OCI-LY7 (cell line): ENCODE measurements at regions not wholly inside any gene's neighbourhood (a gene's known extent, or its start where the extent isn't known, plus 50 kb on each side); places are given as distances from the start of the nearest gene placed in this dataset.
"Not testable (repeated sequence)": the region's sequence is repeated elsewhere in the genome, so short reads cannot be mapped to it uniquely, and the experiment has no call there.

Experiments
- BruUV-seq: library from RNA; stranded (reverse); fragments of 400-500 nt; replicated peaks from 2 replicates; lab custom pipeline; 2021; lab: Mats Ljungman, UMichigan
- CTCF ChIA-PET: fragments of 300-600 bp; sonication (Branson Sonifier 250); formaldehyde crosslinking; loops from one replicate; lab custom pipeline; 2022; ENCODE audit warnings: antibody characterized with exemption; ENCODE audit not compliant: unreplicated experiment; lab: Charles Lee
- POLR2A ChIA-PET: fragments of 300-600 bp; sonication (Branson Sonifier 250); formaldehyde crosslinking; loops from one replicate; lab custom pipeline; 2022; ENCODE audit warnings: antibody characterized with exemption; lab: Charles Lee
- DNase-seq: peaks from one replicate; pipeline ENCODE4 v3.0.0-alpha.2; 2015; ENCODE audit warnings: low spot score
- H2AFZ ChIP-seq: fragments of 200-600 bp; sonication (generic), shearing (Covaris generic); 2 replicates; pipeline ENCODE4 v1.6.1; 2014; ENCODE audit warnings: mild to moderate bottlenecking, antibody characterized with exemption, low read length, moderate library complexity
- H3K27ac ChIP-seq: fragments of 200-600 bp; sonication (generic); 2 replicates; pipeline ENCODE4 v1.5.1; 2014; ENCODE audit warnings: mixed run types, low read depth, mild to moderate bottlenecking, moderate library complexity, low read length, inconsistent platforms; ENCODE audit not compliant: poor library complexity, severe bottlenecking
- H3K36me3 ChIP-seq: fragments of 200-600 bp; sonication (generic); 2 replicates; pipeline ENCODE4 v1.6.1; 2014; ENCODE audit warnings: mild to moderate bottlenecking, antibody characterized with exemption, low read length, moderate library complexity, mixed read lengths; ENCODE audit not compliant: insufficient read depth
- H3K4me1 ChIP-seq: fragments of 200-600 bp; sonication (generic); 2 replicates; pipeline ENCODE4 v1.5.1; 2014; ENCODE audit warnings: mild to moderate bottlenecking, low read length; ENCODE audit not compliant: insufficient read depth, poor library complexity, severe bottlenecking
- H3K4me2 ChIP-seq: fragments of 200-600 bp; sonication (generic); 2 replicates; pipeline ENCODE4 v1.6.1; 2014; ENCODE audit warnings: mild to moderate bottlenecking, low read length
- H3K4me3 ChIP-seq: fragments of 200-600 bp; sonication (generic); 2 replicates; pipeline ENCODE4 v1.5.1; 2014; ENCODE audit warnings: mild to moderate bottlenecking, low read depth, low read length; ENCODE audit not compliant: poor library complexity, severe bottlenecking
- H3K79me2 ChIP-seq: fragments of 200-600 bp; sonication (generic); 2 replicates; pipeline ENCODE4 v1.6.1; 2016; ENCODE audit warnings: low read depth, mild to moderate bottlenecking, low read length, moderate library complexity, mixed read lengths; ENCODE audit not compliant: insufficient read depth
- H3K9me2 ChIP-seq: fragments of 200-600 bp; sonication (generic); 2 replicates; pipeline ENCODE4 v1.6.1; 2016; ENCODE audit warnings: mild to moderate bottlenecking, low read length, mixed read lengths; ENCODE audit not compliant: insufficient read depth
- H3K9me3 ChIP-seq: fragments of 200-600 bp; sonication (generic); 2 replicates; pipeline ENCODE4 v1.6.1; 2014; ENCODE audit warnings: mild to moderate bottlenecking, mixed run types, low read length, mixed read lengths
- H4K20me1 ChIP-seq: fragments of 200-600 bp; sonication (generic); 2 replicates; pipeline ENCODE4 v1.6.1; 2014; ENCODE audit warnings: mild to moderate bottlenecking, antibody characterized with exemption, low read length, moderate library complexity, mixed read lengths; ENCODE audit not compliant: insufficient read depth
- intact Hi-C: fragments of 100-400 bp; cut with micrococcal nuclease; formaldehyde crosslinking; loops from one replicate; pipeline ENCODE4 v1.10.0; 2022; ENCODE audit not compliant: unreplicated experiment

DNA sequence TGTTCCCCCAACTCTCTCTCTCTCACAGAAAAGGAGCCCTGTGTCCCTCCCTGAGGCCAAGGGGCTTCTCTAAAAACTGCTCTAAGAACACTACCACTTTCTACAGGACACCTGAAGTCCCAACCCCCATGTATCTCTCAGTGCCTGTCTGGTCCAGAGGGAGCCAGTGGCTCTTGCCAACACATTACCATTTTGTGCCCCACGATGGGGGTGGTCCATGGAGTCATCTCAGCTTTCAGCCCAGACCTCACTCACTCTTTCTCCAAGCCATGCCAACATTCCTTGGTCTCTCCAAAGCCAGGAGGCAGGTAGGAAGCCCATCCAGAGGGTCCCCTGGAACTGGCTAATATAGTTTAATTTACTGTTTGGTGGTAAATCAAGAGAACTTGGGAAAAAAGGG is 962.1 kb upstream of the DEFB115 start:
- intact Hi-C loops, H3K36me3 ChIP-seq, H2AFZ ChIP-seq, H3K4me3 ChIP-seq, CTCF ChIA-PET, H3K9me2 ChIP-seq, H4K20me1 ChIP-seq, H3K9me3 ChIP-seq, H3K79me2 ChIP-seq, POLR2A ChIA-PET, DNase-seq, H3K4me1 ChIP-seq, BruUV-seq, H3K27ac ChIP-seq, H3K4me2 ChIP-seq: not testable (repeated sequence)

DNA sequence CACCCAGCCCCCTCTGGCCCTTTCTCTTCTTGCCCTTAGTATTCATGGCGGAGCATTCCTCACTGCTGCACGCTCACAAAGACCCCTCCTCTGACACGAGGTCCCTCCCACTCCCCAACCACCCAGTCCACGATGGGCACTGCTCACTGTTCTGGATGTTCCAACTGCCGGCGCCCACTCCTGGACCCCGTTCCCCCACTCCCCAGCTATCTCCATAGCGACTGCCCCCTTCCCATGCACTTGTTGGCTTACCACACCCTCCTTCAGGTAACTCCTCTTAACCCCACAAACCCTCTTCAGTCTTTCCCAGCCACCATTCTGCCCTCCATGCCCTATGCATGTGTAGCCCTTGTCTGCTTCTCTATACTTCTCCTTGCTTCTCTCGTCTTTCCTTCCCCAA is 961.5 kb upstream of the DEFB115 start:
- H3K79me2 ChIP-seq, intact Hi-C loops, DNase-seq, POLR2A ChIA-PET, H3K36me3 ChIP-seq, H3K4me2 ChIP-seq, H3K27ac ChIP-seq, H4K20me1 ChIP-seq, H3K9me3 ChIP-seq, CTCF ChIA-PET, H2AFZ ChIP-seq, BruUV-seq, H3K4me3 ChIP-seq, H3K9me2 ChIP-seq, H3K4me1 ChIP-seq: not testable (repeated sequence)

DNA sequence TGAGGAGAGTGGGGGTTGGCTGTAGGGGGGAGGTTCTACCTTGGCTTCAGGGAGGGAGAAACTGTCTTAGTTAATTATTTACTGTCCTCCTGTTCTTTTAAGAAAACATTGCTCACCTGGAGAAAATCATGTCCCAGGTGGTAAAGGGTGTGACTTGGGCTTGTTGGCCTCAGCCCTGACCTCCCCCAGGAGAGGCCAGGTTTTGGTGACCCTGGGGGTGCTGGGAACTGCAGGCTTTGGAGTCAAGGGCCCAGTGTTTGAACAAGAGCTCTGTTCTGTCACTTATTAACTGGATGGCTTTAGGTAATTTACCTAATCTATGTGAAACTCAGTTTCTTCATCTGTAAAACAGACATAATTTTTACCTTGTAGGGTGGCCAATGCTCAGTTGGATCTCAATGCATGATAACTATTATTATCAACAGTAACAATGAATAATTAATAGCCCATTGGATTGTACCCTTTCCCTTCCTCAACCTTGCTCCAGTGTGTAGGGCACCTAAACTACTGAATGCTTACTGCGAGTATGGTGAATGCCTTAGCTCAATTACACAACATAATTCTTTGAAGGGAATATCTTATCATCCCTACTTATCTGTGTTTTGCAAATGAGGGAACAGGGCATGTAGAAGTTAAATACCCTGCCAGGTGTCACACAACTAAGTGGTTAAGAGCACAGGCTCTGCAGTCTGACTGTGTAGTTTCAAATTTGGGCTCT is 959.4 kb upstream of the DEFB115 start:
- H3K27ac ChIP-seq, H2AFZ ChIP-seq, H3K4me2 ChIP-seq, H3K9me2 ChIP-seq, intact Hi-C loops, H3K36me3 ChIP-seq, H3K4me3 ChIP-seq, DNase-seq, H3K9me3 ChIP-seq, BruUV-seq, POLR2A ChIA-PET, H3K4me1 ChIP-seq, CTCF ChIA-PET, H4K20me1 ChIP-seq, H3K79me2 ChIP-seq: not testable (repeated sequence)

GRCh38 chr20:30300220-30300642 is 957.2 kb upstream of the DEFB115 start:
- CTCF ChIA-PET, H2AFZ ChIP-seq, H3K4me2 ChIP-seq, H3K9me2 ChIP-seq, BruUV-seq, H3K4me1 ChIP-seq, POLR2A ChIA-PET, intact Hi-C loops, H3K4me3 ChIP-seq, H4K20me1 ChIP-seq, H3K36me3 ChIP-seq, H3K9me3 ChIP-seq, DNase-seq, H3K79me2 ChIP-seq, H3K27ac ChIP-seq: not testable (repeated sequence)

- H3K9me2 ChIP-seq, H3K9me3 ChIP-seq, H3K4me3 ChIP-seq, CTCF ChIA-PET, H3K27ac ChIP-seq, intact Hi-C loops, POLR2A ChIA-PET, H3K4me2 ChIP-seq, H3K79me2 ChIP-seq, BruUV-seq, H2AFZ ChIP-seq, H3K36me3 ChIP-seq, DNase-seq, H4K20me1 ChIP-seq, H3K4me1 ChIP-seq: not testable (repeated sequence)
Measured at GRCh38 chr20:30302786-30303185, 954.7 kb upstream of the DEFB115 start.

- BruUV-seq, H3K4me2 ChIP-seq, H3K9me2 ChIP-seq, H4K20me1 ChIP-seq, H3K36me3 ChIP-seq, H2AFZ ChIP-seq, H3K4me3 ChIP-seq, H3K27ac ChIP-seq, H3K4me1 ChIP-seq, H3K9me3 ChIP-seq, intact Hi-C loops, H3K79me2 ChIP-seq, POLR2A ChIA-PET, CTCF ChIA-PET, DNase-seq: not testable (repeated sequence)
Measured at GRCh38 chr20:30309938-30310337, 947.5 kb upstream of the DEFB115 start.
